Adipose tissue (tissue), 3 donors: ENCODE measurements at regions not wholly inside any gene's neighbourhood (a gene's known extent, or its start where the extent isn't known, plus 50 kb on each side); places are given as distances from the start of the nearest gene placed in this dataset.

Experiments used
- H3K27ac ChIP-seq: one replicate; pipeline ENCODE4 v1.5.1; 2013; ENCODE audit warnings: low read depth, low read length
- WGBS, 3 donors: extraction: QIAGEN DNeasy Blood & Tissue Kit; methylation state at CpG; one replicate each; pipeline ENCODE4 v1.1.7; 2013; 5-methylcytosine and 5-hydroxymethylcytosine counted together
- donor health status: healthy with polysubstance abuse.
- donor health status: Bipolar disorder and iron deficiency.
- donor health status: healthy.

DNA sequence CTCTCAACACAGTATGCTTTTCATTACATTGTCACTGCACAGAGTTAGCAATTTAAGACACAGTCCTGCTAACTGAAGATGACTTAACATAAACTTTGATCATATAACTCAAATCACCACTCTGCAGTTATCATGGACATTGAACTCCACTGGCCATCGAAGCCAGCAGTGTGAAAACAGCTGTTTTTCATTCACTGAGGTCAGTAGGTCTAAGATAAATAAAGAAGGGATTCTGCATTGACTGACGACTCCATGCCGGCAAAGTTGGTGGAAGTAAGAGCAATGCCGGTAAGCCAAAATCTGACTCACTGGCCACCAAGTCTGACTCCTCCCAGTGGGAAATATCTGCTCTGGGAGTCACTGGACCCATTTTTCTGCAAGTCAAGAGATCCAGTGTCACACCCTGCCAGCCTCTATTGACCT is 449.9 kb upstream of the ANKRD30A start:
- H3K27ac ChIP-seq = no peak overlapping the region
- 52 to 73% (median 70%) methylated on average over 4 of the region's 4 CpGs for WGBS, 3 donors

DNA sequence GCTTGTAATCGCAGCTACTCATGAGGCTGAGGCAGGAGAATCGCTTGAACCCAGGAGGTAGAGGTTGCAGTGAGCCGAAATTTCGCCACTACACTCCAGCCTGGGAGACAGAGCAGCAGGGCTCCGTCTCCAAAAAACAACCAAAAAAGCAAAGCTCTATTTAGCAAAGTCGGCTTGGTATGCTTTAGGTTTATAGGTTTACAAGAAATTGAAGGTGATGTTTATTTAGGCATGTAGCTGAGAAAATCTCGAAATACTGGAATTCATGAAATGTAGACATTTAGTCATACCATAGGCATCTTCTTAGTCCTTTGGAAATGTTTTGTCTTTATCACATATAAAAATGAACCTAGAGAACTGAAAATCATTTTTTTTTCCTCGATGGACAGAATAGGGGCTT is 453.8 kb upstream of the ANKRD30A start:
- 65 to 88% (median 83%) methylated on average over 8 of the region's 8 CpGs for WGBS, 3 donors
- no peak overlapping the region for H3K27ac ChIP-seq

DNA sequence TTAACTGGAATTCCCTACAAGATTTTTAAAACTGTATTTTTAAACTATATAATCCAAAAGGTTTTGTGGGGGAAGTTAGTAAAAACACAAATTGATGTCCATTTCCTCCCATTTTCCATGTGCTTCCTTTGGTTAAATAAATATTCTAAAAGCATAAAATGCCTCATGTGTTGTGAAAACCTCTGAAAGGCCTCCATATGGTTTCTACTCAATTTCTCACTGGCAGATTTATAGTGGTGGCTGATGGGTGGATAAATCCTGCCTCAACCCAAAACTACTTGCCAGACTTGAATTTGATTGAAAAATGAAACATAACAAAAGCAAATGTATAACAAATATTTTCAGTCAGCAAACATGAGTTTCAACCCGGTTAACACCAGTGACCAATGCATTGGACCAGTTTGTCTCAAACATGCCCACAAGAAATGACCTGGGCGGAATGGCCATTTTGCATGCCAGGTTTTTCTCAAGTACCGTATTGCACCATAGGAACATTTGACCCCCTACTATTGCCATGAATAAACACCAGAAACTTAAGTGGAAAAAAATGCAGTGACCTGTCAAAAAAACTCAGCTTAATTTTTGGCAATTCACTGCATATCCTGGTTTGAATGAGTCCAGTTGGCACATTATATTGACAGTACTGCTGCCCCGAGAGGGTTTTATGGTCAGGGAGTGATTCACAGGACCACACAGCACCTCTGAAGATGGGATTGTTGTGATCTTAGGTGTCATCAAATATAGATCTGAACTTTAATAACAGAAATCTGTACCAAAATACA is 454.6 kb upstream of the ANKRD30A start:
- no peak overlapping the region for H3K27ac ChIP-seq
- WGBS, 3 donors = 72 to 80% (median 78%) methylated on average over 4 of the region's 4 CpGs

DNA sequence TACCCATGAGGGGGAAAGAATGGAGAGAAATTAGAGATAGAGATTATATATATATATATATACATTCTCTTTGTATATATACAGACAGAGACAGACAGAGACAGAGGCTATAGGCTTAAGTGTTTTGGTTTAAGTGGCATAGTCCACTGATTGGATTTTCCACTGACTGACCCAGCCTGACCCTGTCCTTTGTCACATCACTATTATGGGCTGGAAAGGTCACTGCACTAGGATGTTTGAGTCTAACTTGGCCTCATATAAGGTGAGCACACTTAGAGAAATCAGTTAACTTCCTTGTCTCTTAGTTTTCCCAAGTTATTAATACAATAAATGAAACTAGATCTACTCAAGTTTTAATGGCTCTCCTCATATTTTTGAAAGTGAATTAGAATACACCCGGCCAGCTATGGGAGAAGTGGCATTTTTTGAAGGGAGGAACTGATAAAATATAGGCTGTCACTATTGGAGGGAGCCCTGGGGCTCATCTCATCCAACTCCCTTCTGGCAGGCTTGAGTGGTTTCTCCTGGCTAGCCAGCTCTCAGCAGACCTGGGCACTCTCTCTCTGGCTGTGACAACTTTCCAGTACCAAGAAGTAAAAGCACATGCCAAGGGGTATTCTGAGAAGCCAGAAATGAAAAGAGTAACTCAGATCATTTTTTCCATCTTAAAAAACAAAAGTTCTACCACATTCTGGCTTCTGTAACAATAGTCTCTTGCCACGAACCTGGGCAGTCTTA is 455.6 kb upstream of the ANKRD30A start:
- H3K27ac ChIP-seq = no peak overlapping the region

DNA sequence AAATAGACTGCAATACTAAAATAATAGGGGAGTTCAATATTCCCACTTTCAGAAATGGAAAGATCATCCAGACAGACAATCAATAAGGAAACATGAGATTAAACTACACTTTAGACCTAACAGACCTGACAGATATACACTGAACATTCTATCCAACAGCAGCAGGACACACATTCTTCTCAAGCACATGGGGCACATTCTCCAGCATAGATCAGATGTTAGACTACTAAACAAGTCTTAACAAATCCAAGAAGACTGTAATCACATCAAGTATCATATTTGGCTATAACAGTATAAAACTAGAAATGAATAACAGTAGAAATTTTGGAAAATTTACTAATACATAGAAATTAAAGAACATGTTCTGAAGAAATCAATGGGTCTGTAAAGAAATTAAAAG is 458.9 kb upstream of the ANKRD30A start:
- no peak overlapping the region for H3K27ac ChIP-seq

More for the DNA sequence above, 455.6 kb upstream of the ANKRD30A start:
- WGBS, 3 donors = 33 to 35% (median 35%) methylated on average over 2 of the region's 2 CpGs

DNA sequence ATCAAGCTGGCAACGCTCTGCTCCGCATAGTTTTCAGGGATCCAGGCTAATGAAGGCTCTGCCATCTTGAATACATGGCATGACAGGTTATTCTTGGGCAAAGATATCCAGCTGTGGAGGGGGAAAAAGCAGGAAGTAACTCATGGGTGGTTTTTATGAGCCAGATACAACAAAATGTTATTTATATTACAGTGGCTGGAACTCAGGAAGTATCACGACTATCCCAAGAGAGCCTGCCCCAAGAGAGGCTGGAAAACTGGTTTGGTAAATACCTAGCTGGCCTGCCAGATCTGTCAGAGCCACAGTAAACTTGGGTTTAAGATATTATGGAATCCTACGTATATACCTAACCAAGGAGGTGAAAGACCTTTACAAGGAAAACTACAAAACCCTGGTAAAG is 462.8 kb upstream of the ANKRD30A start:
- H3K27ac ChIP-seq = no peak overlapping the region
- WGBS, 3 donors = 81 to 84% (median 82%) methylated on average over 4 of the region's 4 CpGs

DNA sequence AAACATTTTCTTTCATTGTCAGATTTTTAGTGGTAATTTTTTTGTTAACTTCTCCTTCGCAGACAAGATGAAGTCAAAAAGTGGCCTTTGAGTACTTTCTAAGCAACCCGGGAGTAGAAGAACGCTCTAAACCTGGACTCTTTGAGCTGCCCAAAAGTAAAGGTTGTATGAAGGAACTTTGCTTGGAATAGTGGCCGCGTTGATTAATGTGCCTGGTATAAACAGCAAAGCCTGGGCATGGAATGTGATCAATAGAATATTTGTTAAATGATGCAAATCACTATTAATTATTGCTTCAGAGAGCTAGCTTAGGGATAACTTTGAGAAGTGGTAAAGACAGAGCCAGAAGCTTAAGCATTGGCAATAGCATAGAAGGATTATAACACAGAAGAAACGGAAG is 475.1 kb upstream of the ANKRD30A start:
- 31 to 91% (median 89%) methylated on average over 6 of the region's 6 CpGs for WGBS, 3 donors
- no peak overlapping the region for H3K27ac ChIP-seq

DNA sequence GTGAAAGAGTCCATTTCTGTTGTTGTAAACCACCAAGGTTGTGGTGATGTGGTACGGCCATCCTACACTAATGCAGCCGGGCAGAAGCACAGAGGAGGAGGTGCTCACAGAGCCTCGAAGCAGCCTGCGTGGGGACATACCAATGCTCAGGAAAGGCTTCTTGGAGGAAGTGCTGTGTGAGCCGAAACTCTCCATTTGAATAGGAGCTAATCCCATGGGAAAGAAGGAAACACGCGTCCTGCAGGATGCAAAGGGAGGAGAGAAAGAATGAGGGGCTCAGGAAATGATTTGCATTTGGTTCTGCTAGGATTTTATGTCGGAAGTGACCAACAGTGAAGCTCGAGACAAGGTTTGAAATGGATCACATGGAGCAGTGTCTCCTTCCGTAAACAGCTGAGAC is 477.9 kb upstream of the ANKRD30A start:
- H3K27ac ChIP-seq = no peak overlapping the region
- 79 to 80% (median 79%) methylated on average over 10 of the region's 10 CpGs for WGBS, 3 donors

DNA sequence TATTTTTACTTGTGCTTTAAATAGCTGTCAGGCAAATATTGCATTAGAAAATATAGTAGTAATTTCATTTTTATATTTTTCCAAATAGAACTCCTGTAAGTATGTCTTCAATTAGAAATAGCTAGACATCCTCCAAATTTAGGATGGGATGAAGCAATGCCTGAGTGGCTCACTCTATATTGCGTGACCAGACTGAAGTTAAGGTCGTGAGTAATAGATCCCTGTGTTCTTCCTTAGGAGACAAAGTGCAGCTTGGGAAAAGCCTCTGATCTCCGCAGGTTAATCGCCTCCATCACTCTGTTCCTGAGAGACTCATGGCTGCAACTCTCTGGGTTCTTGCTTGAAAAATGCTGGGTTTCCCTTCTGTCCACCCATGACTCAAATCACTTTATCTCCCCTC is 484.8 kb upstream of the ANKRD30A start:
- no peak overlapping the region for H3K27ac ChIP-seq
- WGBS, 3 donors = 69 to 90% (median 87%) methylated on average over 4 of the region's 4 CpGs

DNA sequence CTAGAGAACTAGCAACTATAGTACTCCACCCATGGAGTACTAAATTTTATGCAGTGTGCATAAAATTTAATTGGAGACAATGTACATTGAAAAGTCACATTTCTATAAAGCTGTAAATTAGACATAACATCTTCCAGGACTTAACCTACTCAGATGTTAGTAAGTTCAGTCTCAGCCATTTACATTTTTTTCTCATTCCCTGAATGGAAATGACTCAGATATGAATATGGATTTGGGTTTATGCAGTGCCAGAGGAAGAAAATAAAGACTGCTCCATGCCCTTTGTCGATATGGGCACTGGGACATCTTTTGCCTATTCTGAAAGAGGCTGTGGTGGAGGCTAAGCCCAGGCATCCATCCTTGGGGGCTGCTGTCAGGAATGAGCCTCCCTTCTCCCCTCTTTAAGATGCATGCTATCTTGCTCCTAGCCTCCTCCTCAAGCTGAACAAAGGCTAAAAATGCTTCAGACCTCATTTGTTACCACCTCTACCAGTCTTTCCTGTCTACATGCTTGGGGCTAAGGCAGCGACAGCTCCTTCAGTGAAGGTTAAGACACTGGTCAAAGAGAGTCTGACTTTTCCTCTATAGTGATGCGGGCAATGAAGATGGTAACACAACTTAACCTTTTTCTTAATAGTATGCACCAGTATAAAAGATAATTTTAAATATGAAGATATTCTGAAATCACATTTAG is 486.8 kb upstream of the ANKRD30A start:
- WGBS, 3 donors = 89 to 93% (median 92%) methylated on average over 3 of the region's 3 CpGs
- no peak overlapping the region for H3K27ac ChIP-seq

DNA sequence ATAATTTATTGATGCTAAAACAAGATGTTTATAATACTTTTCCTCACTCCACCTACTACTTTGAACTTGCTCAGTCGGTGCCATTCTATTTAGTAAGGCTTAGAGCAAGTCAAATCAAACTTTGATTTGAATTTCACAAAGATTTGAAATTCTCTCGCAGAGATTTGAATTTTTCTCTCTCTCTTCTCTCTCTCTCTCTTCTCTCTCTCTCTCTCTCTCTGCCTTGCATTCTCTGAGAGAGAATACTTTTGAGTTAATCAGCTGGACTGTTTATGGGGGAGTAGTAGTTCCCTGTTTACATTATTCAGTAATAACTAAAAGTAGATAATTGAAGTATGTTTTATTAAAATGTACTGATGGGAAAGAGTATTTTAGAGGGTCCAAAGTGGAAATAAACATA is 488.5 kb upstream of the ANKRD30A start:
- H3K27ac ChIP-seq = no peak overlapping the region
- 54 to 77% (median 70%) methylated on average over 2 of the region's 2 CpGs for WGBS, 3 donors

DNA sequence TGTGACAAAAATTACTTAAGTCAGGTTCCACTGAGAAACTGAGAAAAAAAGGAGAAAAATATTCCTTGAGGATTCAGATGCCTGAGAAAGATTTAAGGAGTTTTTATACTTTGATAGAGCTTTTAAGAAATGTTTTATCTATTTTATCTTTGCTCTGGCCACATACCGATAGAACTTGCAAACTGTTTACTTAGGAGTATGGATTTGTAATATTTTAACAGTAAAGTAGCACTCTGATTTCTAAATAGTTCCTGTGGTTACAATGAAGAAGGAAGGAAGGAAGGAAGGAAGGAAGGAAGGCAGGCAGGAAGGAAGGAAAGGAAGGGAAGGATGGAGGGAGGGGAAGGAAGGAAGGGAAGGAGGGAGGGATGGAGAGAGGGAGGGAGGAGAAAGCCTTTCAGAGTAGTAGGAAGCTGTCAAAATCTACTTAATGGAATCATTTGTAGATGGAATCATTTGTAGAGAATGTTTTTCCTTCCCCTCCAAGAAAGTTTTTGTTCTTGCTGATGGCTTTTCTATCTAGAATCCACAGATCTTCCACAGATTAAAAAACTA is 489.0 kb upstream of the ANKRD30A start:
- H3K27ac ChIP-seq = no peak overlapping the region
- 10 to 56% (median 29%) methylated on average over 1 of the region's 1 CpG for WGBS, 3 donors

DNA sequence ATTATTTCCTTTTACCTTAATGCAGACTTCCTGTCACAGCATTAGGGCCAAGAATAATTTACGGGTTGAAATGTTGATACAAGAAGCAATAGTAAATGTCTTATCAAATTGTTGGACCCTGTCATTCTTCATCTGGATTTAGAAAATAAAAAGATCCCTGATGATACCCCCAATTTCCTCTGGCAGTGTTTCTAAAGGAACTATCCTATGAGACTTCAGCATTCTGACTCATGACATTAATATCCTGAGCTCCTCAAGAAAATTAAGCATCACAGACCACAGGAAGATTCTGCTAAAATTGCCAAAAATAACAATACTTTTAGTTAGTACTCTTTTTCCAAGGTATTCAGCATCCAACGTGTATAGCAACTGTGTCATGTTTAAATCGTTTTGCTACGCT is 490.5 kb upstream of the ANKRD30A start:
- no peak overlapping the region for H3K27ac ChIP-seq
- 46 to 67% (median 49%) methylated on average over 4 of the region's 4 CpGs for WGBS, 3 donors

DNA sequence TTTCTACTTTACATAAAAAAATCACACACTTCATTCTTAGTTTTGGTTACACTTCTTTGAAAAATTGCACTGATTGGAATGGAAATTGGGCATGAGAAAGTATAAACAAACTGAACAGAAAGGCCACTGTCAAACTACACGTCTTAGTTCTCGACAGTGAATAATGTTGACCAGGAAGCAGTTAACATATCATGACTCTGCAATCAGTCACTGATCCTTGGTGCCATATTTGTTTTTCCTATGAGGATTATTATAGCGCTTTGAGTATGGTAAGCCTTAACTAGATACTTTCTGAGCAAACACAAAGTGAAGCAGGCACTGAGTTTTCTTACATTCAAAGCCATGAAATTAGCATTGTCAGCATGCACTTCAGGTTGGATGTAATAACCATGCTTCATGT is 495.1 kb upstream of the ANKRD30A start:
- WGBS, 3 donors = 29 to 69% (median 68%) methylated on average over 3 of the region's 3 CpGs
- H3K27ac ChIP-seq = no peak overlapping the region

DNA sequence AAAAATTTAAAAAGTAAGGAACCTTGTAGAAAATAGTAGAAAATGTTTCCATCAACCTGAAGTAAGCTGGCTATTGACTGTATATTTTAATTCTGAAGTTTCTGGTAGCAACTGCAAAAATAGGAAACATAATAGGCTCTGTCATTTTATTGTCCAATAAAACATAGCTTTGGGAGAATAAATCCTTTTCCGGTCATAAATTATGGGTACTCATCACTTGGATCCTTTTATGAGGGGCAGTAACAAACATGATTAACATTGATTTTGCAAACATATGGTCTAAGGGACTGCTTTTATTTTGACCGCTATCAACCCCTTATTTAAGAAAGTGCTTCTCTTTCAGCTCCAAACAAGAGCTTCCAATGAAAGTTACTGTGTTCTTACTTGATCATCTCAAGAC is 495.9 kb upstream of the ANKRD30A start:
- 69 to 89% (median 75%) methylated on average over 2 of the region's 2 CpGs for WGBS, 3 donors
- no peak overlapping the region for H3K27ac ChIP-seq

DNA sequence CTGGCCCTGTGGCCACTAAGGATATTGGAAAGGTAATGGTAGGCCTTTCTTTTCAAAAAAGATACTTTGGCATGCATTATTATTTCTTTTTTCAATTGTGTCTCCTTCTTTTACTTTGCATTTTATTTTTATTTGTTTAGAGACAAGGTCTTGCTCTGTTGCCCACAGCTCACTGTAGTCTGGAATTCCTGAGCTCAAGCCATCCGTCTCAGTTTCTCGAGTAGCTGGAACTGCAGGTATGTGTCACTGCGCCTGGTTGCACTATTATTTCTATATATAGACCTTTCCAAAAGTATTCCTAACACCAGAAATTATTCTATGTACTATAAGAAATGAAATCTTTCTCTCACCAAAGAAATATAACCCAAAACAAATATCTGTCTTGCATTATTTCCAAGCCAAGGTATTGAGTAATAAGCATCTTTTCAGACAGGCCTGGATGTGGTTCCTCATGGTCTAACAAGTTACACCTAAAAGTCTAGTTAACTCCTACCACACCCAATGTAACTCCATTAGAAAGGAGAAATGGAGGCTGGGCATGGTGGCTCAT is 500.8 kb upstream of the ANKRD30A start:
- no peak overlapping the region for H3K27ac ChIP-seq
- 92 to 97% (median 92%) methylated on average over 3 of the region's 3 CpGs for WGBS, 3 donors

DNA sequence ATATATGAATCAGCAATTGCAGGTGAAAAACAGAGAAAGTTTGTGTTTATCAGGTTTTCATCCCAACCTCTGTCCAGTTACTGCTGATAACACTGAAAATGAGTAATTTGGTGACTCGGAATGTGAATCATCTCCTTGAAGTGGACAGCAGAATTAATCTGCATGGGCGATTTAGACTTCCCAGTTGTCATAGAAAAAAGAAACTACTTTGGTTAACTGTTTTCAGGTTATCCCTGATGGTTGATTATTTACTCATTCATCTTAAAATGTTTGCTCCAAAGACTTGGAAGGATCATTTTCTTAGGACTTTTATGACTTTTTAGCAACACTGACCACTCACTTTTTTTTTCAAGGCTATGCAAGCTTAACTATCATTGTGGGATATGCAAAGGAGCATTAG is 504.1 kb upstream of the ANKRD30A start:
- 47 to 77% (median 72%) methylated on average over 2 of the region's 2 CpGs for WGBS, 3 donors

DNA sequence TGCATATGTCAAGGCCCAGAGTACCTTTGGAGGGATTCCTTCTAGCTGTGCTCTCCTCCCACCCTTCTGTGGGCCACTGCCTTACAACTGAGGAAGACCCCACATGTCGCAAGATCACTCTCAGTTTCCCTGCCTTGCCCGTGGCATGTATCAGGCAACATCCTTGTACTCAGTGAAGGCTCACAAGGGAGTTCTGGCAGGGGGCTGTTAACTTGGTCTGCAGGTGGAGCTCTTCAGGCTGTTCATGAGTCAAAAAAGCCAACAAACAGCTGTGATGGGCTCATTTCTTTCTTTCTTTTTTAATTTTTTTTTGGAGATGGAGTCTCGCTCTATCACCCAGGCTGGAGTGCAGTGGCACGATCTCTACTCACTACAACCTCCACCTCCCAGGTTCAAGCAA is 513.0 kb upstream of the ANKRD30A start:
- H3K27ac ChIP-seq = no peak overlapping the region
- WGBS, 3 donors = 95 to 96% (median 95%) methylated on average over 4 of the region's 4 CpGs

More for the DNA sequence above, 504.1 kb upstream of the ANKRD30A start:
- no peak overlapping the region for H3K27ac ChIP-seq

DNA sequence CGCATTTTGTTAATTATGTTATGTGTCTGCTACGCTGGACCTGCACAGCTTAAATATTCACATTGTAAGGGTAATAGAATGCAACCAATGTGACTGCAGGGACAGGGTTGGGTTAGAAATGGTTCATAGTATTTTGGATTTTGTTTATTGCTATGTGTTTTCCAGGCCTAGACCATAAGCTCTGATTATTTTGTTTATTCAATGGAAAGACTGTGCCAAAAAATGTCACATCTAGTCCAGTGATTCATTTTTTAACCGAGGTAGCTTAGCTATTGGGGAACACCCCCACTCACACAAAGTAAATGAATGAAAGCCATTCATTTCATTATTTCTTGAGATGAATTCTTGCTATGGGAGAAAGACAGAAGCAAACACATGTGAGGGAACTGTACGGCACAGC is 516.5 kb upstream of the ANKRD30A start:
- no peak overlapping the region for H3K27ac ChIP-seq
- 55 to 84% (median 79%) methylated on average over 4 of the region's 4 CpGs for WGBS, 3 donors
